Neural cell (in vitro differentiated cells): ENCODE measurements at regions not wholly inside any gene's neighbourhood (a gene's known extent, or its start where the extent isn't known, plus 50 kb on each side); places are given as distances from the start of the nearest gene placed in this dataset.

Experiments used
- H2AFZ ChIP-seq: fragments of 200-600, 300-800 bp; sonication (generic), shearing (Covaris generic); 2 replicates; pipeline ENCODE4 v1.6.0; 2014; ENCODE audit warnings: low read depth, mild to moderate bottlenecking, antibody characterized with exemption, low read length, moderate library complexity
- H3F3A ChIP-seq: fragments of 200-600 bp; shearing (Covaris generic); 2 replicates; pipeline ENCODE4 v1.6.1; 2016; ENCODE audit warnings: mild to moderate bottlenecking, moderate library complexity, mixed read lengths, antibody characterized with exemption, low read length; ENCODE audit not compliant: insufficient read depth, poor library complexity, severe bottlenecking
- H3K27ac ChIP-seq: fragments of 200-600, 300-800 bp; sonication (generic), shearing (Covaris generic); 2 replicates; pipeline ENCODE4 v1.5.1; 2014; ENCODE audit warnings: mild to moderate bottlenecking, low read length, moderate library complexity
- H3K27me3 ChIP-seq: fragments of 300-800, 200-600 bp; sonication (generic), shearing (Covaris generic); 2 replicates; pipeline ENCODE4 v1.6.0; 2014; ENCODE audit warnings: mild to moderate bottlenecking, low read depth, low read length, moderate library complexity; ENCODE audit not compliant: insufficient read depth
- H3K36me3 ChIP-seq: fragments of 300-800, 200-600 bp; sonication (generic), shearing (Covaris generic); 2 replicates; pipeline ENCODE4 v1.5.1; 2014; ENCODE audit warnings: mild to moderate bottlenecking, antibody characterized with exemption, low read length, moderate library complexity; ENCODE audit not compliant: insufficient read depth
- H3K4me2 ChIP-seq: fragments of 300-800, 200-600 bp; sonication (generic), shearing (Covaris generic); 2 replicates; pipeline ENCODE4 v1.6.0; 2014; ENCODE audit warnings: mild to moderate bottlenecking, low read length
- H3K4me3 ChIP-seq: fragments of 300-800, 200-600 bp; sonication (generic), shearing (Covaris generic); 2 replicates; pipeline ENCODE4 v1.5.1; 2014; ENCODE audit warnings: mild to moderate bottlenecking, low read length, moderate library complexity
- H3K79me2 ChIP-seq: fragments of 200-600 bp; shearing (Covaris generic); replicated peaks from 2 replicates; pipeline ENCODE4 v1.6.0; 2014; ENCODE audit warnings: mild to moderate bottlenecking, low read length, moderate library complexity; ENCODE audit not compliant: insufficient read depth
- H3K9ac ChIP-seq: fragments of 300-800, 200-600 bp; sonication (generic), shearing (Covaris generic); 2 replicates; pipeline ENCODE4 v1.6.1; 2016; ENCODE audit warnings: mild to moderate bottlenecking, low read length, mixed read lengths
- H3K9me2 ChIP-seq: fragments of 200-600 bp; shearing (Covaris generic); 2 replicates; pipeline ENCODE4 v1.6.1; 2016; ENCODE audit warnings: mild to moderate bottlenecking, low read length, mixed read lengths; ENCODE audit not compliant: insufficient read depth
- H3K9me3 ChIP-seq: fragments of 200-600, 300-800 bp; sonication (generic), shearing (Covaris generic); 2 replicates; pipeline ENCODE4 v1.6.1; 2016; ENCODE audit warnings: mild to moderate bottlenecking, mixed run types, low read length, moderate library complexity, mixed read lengths
- H4K20me1 ChIP-seq: fragments of 200-600 bp; shearing (Covaris generic); 2 replicates; pipeline ENCODE4 v1.6.1; 2016; ENCODE audit warnings: mild to moderate bottlenecking, mixed run types; ENCODE audit not compliant: insufficient read depth
- CTCF ChIP-seq: fragments of 450-650 bp; IDR thresholded peaks from 2 replicates; pipeline ENCODE4 v1.5.1; 2014; ENCODE audit warnings: antibody characterized with exemption, mild to moderate bottlenecking, moderate library complexity; ENCODE audit not compliant: poor library complexity, severe bottlenecking
- EP300 ChIP-seq: fragments of 450-650 bp; conservative IDR thresholded peaks from 2 replicates; pipeline ENCODE4 v1.6.1; 2014; ENCODE audit warnings: antibody characterized with exemption, mild to moderate bottlenecking, moderate library complexity; ENCODE audit not compliant: poor library complexity, severe bottlenecking
- EZH2 ChIP-seq: fragments of 200-600, 300-800 bp; shearing (Covaris generic), sonication (generic); IDR thresholded peaks from 2 replicates; pipeline ENCODE4 v1.6.1; 2014; ENCODE audit warnings: antibody characterized with exemption, low read length, borderline replicate concordance, mild to moderate bottlenecking; ENCODE audit not compliant: insufficient read depth, poor library complexity, severe bottlenecking
- MXI1 ChIP-seq: fragments of 450-650 bp; conservative IDR thresholded peaks from 2 replicates; pipeline ENCODE4 v1.6.1; 2014; ENCODE audit warnings: antibody characterized with exemption, mild to moderate bottlenecking; ENCODE audit not compliant: poor library complexity, severe bottlenecking
- POLR2AphosphoS5 ChIP-seq: IDR thresholded peaks from 2 replicates; pipeline ENCODE4 v1.6.1; 2012
- RAD21 ChIP-seq: fragments of 450-650 bp; conservative IDR thresholded peaks from 2 replicates; pipeline ENCODE4 v1.6.1; 2014; ENCODE audit warnings: antibody characterized with exemption, mild to moderate bottlenecking, moderate library complexity
- REST ChIP-seq: IDR thresholded peaks from 2 replicates; pipeline ENCODE4 v1.6.1; 2012; ENCODE audit warnings: borderline replicate concordance
- SMC3 ChIP-seq: fragments of 450-650 bp; conservative IDR thresholded peaks from 2 replicates; pipeline ENCODE4 v1.6.1; 2014; ENCODE audit warnings: antibody characterized with exemption, mild to moderate bottlenecking, moderate library complexity; ENCODE audit not compliant: poor library complexity
- TAF1 ChIP-seq: IDR thresholded peaks from 2 replicates; pipeline ENCODE4 v1.6.1; 2012; ENCODE audit warnings: low read depth

- Histone ChIP-seq H3F3A (no peaks in the 10 kb centered on the region), H3K9ac (no peak overlapping the region), H3K9me3 (no peaks in the 10 kb centered on the region), H3K4me2 (no peak overlapping the region), H3K4me3 (no peak overlapping the region), H3K27ac (no peak overlapping the region), H3K9me2 (no peaks in the 10 kb centered on the region), H4K20me1 (no peaks in the 10 kb centered on the region), H3K27me3 (no peaks in the 10 kb centered on the region), H2AFZ (no peak overlapping the region), H3K79me2 (no peaks in the 10 kb centered on the region), H3K36me3 (no peaks in the 10 kb centered on the region)
- no peak for TF ChIP-seq MXI1
Observed at GRCh38 chr4:145319751-145320150, 139.4 kb upstream of the OTUD4 start.

- H4K20me1 ChIP-seq: no peaks in the 10 kb centered on the region
- H3K4me3 ChIP-seq: no peak overlapping the region
- no peak overlapping the region for H3K9ac ChIP-seq
- no peak overlapping the region for H3K4me2 ChIP-seq
- no peaks in the 10 kb centered on the region for H3F3A ChIP-seq
- no peaks in the 10 kb centered on the region for H3K79me2 ChIP-seq
- no peak overlapping the region for H2AFZ ChIP-seq
- no peak overlapping the region for H3K27ac ChIP-seq
- H3K9me3 ChIP-seq: no peaks in the 10 kb centered on the region
- no peak for TF ChIP-seq MXI1
- TF ChIP-seq EZH2: no peak
- no peak for TF ChIP-seq TAF1
- TF ChIP-seq POLR2AphosphoS5: no peak
- no peak for TF ChIP-seq RAD21
- no peak for TF ChIP-seq EP300
- TF ChIP-seq REST: no peak
- TF ChIP-seq CTCF: no peak
- H3K27me3 ChIP-seq: no peaks in the 10 kb centered on the region
- no peaks in the 10 kb centered on the region for H3K9me2 ChIP-seq
- no peaks in the 10 kb centered on the region for H3K36me3 ChIP-seq
Observed at GRCh38 chr4:145316897-145317574, 136.6 kb upstream of the OTUD4 start.

GRCh38 chr4:145315811-145316225, 135.4 kb upstream of the OTUD4 start:
- Histone ChIP-seq H3K36me3 (no peaks in the 10 kb centered on the region), H3F3A (no peaks in the 10 kb centered on the region), H3K27ac (no peak overlapping the region), H2AFZ (no peak overlapping the region), H3K9ac (no peak overlapping the region), H4K20me1 (no peaks in the 10 kb centered on the region), H3K9me2 (no peaks in the 10 kb centered on the region), H3K27me3 (no peaks in the 10 kb centered on the region), H3K4me2 (no peak overlapping the region), H3K79me2 (no peaks in the 10 kb centered on the region), H3K9me3 (no peaks in the 10 kb centered on the region), H3K4me3 (no peak overlapping the region)
- TF ChIP-seq EP300 (no peak), SMC3 (no peak)
